Vagina (tissue), 2 donors: ENCODE measurements at regions not wholly inside any gene's neighbourhood (a gene's known extent, or its start where the extent isn't known, plus 50 kb on each side); places are given as distances from the start of the nearest gene placed in this dataset.

Source experiments
- CTCF ChIP-seq, 3 experiments: fragments of 450-650 bp in 2 of 3; fragments of 200-600 bp in 1 of 3; sonication (generic) in 1 of 3; IDR thresholded peaks; one replicate each; pipeline ENCODE4 v1.5.1; 2017 to 2019; ENCODE audit warnings: antibody characterized with exemption in 3 of 3, mild to moderate bottlenecking in 2 of 3, moderate library complexity in 2 of 3
- POLR2A ChIP-seq, 2 donors: fragments of 450-650 bp; IDR thresholded peaks; one replicate each; pipeline ENCODE4 v1.6.1; 2017; ENCODE audit warnings: antibody characterized with exemption in 2 of 2, mild to moderate bottlenecking in 2 of 2, moderate library complexity in 2 of 2

GRCh38 chr4:18512718-18513117, 491.2 kb upstream of the LCORL start:
- TF ChIP-seq CTCF (IDR thresholded peaks at IDR 0.05) (no peak), POLR2A (IDR thresholded peaks at IDR 0.05) (no peak)
